ENCODE measurements at regions not wholly inside any gene's neighbourhood (a gene's known extent, or its start where the extent isn't known, plus 50 kb on each side); places are given as distances from the start of the nearest gene placed in this dataset.
"Not testable (repeated sequence)": the region's sequence is repeated elsewhere in the genome, so short reads cannot be mapped to it uniquely, and the experiment has no call there.

- no peak for DNase-seq (ENCODE audit: low read depth in 2 of 2)
Observed at GRCh38 chr9:29312327-29312726, 1739.0 kb upstream of the C9orf72 start.

- no peak for DNase-seq (ENCODE audit: low read depth in 2 of 2)
Observed at GRCh38 chr9:29319736-29320513, 1746.6 kb upstream of the C9orf72 start.

GRCh38 chr9:29322240-29322639 lies 1749.0 kb upstream of the C9orf72 start:
- DNase-seq (ENCODE audit: low read depth in 2 of 2) = no peak

- DNase-seq (ENCODE audit: low read depth in 2 of 2) = no peak
Observed at GRCh38 chr9:29325894-29326293, 1752.6 kb upstream of the C9orf72 start.

- no peak for DNase-seq (ENCODE audit: low read depth in 2 of 2)
Observed at GRCh38 chr9:29332789-29333188, 1759.5 kb upstream of the C9orf72 start.

GRCh38 chr9:29336281-29336680 lies 1763.0 kb upstream of the C9orf72 start:
- no peak for DNase-seq (ENCODE audit: low read depth in 2 of 2)

- DNase-seq (ENCODE audit: low read depth in 2 of 2) = no peak
Observed at GRCh38 chr9:29339387-29339786, 1766.1 kb upstream of the C9orf72 start.

GRCh38 chr9:29348999-29349398 lies 1775.7 kb upstream of the C9orf72 start:
- DNase-seq (ENCODE audit: low read depth in 2 of 2) = no peak

- DNase-seq (ENCODE audit: low read depth in 2 of 2) = no peak
Observed at GRCh38 chr9:29389421-29389820, 1816.1 kb upstream of the C9orf72 start.

GRCh38 chr9:29390859-29391258 lies 1817.6 kb upstream of the C9orf72 start:
- no peak for DNase-seq (ENCODE audit: low read depth in 2 of 2)

- no peak for DNase-seq (ENCODE audit: low read depth in 2 of 2)
Observed at GRCh38 chr9:29393064-29393463, 1819.8 kb upstream of the C9orf72 start.

GRCh38 chr9:29394855-29395254 lies 1821.6 kb upstream of the C9orf72 start:
- no peak for DNase-seq (ENCODE audit: low read depth in 2 of 2)

GRCh38 chr9:29397148-29397547 lies 1823.9 kb upstream of the C9orf72 start:
- no peak for DNase-seq (ENCODE audit: low read depth in 2 of 2)

GRCh38 chr9:29416204-29416603 lies 1842.9 kb upstream of the C9orf72 start:
- no peak for DNase-seq (ENCODE audit: low read depth in 2 of 2)

- DNase-seq (ENCODE audit: low read depth in 2 of 2) = no peak
Observed at GRCh38 chr9:29422438-29422837, 1849.2 kb upstream of the C9orf72 start.

- DNase-seq (ENCODE audit: low read depth in 2 of 2) = no peak
Observed at GRCh38 chr9:29432191-29432590, 1858.9 kb upstream of the C9orf72 start.

- not testable (repeated sequence) for DNase-seq (ENCODE audit: low read depth in 2 of 2)
Observed at GRCh38 chr9:29432656-29433055, 1859.4 kb upstream of the C9orf72 start.

- DNase-seq (ENCODE audit: low read depth in 2 of 2) = no peak
Observed at GRCh38 chr9:29435368-29435767, 1862.1 kb upstream of the C9orf72 start.

GRCh38 chr9:29437526-29437925 lies 1864.2 kb upstream of the C9orf72 start:
- DNase-seq (ENCODE audit: low read depth in 2 of 2) = no peak

GRCh38 chr9:29439961-29440360 lies 1866.7 kb upstream of the C9orf72 start:
- DNase-seq (ENCODE audit: low read depth in 2 of 2) = no peak

GRCh38 chr9:29440449-29440848 lies 1867.2 kb upstream of the C9orf72 start:
- no peak for DNase-seq (ENCODE audit: low read depth in 2 of 2)

- DNase-seq (ENCODE audit: low read depth in 2 of 2) = no peak
Observed at GRCh38 chr9:29445751-29446150, 1872.5 kb upstream of the C9orf72 start.

- DNase-seq (ENCODE audit: low read depth in 2 of 2) = no peak
Observed at GRCh38 chr9:29449306-29449705, 1876.0 kb upstream of the C9orf72 start.
